CD4-positive, alpha-beta T cell (primary cell): ENCODE measurements at regions not wholly inside any gene's neighbourhood (a gene's known extent, or its start where the extent isn't known, plus 50 kb on each side); places are given as distances from the start of the nearest gene placed in this dataset.

Experiments used
- ATAC-seq: fragments of 200-7000 bp; cut with Tn5 transposase; one replicate; pipeline ENCODE4 v1.10.0; 2022; ENCODE audit warnings: mild to moderate bottlenecking; ENCODE audit not compliant: poor library complexity
- CTCF ChIA-PET: fragments of 350-600 bp; sonication (Branson Sonifier 250); formaldehyde crosslinking; loops from one replicate; lab custom pipeline; 2021; ENCODE audit warnings: antibody characterized with exemption, inconsistent platforms; lab: Charles Lee
- POLR2A ChIA-PET: fragments of 350-600 bp; sonication (Branson Sonifier 250); formaldehyde crosslinking; loops from one replicate; lab custom pipeline; 2021; ENCODE audit warnings: antibody characterized with exemption, inconsistent platforms; lab: Charles Lee
- DNase-seq, 14 experiments: peaks; one replicate each; pipeline ENCODE4 v3.0.0-alpha.2; 2013 to 2020; ENCODE audit warnings: mixed read lengths in 2 of 14
- H3K27ac ChIP-seq, 2 donors: one replicate each; pipeline versions ENCODE4 v1.5.1 to v1.7.0; 2013; ENCODE audit warnings: low read length in 2 of 2, low read depth in 1 of 2, mild to moderate bottlenecking in 1 of 2
- H3K27me3 ChIP-seq, 2 experiments: 1 replicate in 1 of 2; 2 replicates in 1 of 2; pipeline versions ENCODE4 v1.6.1 to v1.7.0; 2013; ENCODE audit warnings: low read length in 2 of 2, control low read depth in 1 of 2, mild to moderate bottlenecking in 1 of 2, moderate library complexity in 1 of 2; ENCODE audit not compliant: insufficient read depth in 2 of 2, control insufficient read depth in 1 of 2
- H3K36me3 ChIP-seq: one replicate; pipeline ENCODE4 v1.6.1; 2013; ENCODE audit warnings: low read length, control low read depth; ENCODE audit not compliant: insufficient read depth
- H3K4me1 ChIP-seq: one replicate; pipeline ENCODE4 v1.6.1; 2013; ENCODE audit warnings: low read length, control low read depth; ENCODE audit not compliant: insufficient read depth
- H3K4me3 ChIP-seq: one replicate; pipeline ENCODE4 v1.5.1; 2013; ENCODE audit warnings: mild to moderate bottlenecking, low read length, moderate library complexity
- H3K9me3 ChIP-seq, 2 experiments: 1 replicate in 1 of 2; 2 replicates in 1 of 2; pipeline versions ENCODE4 v1.6.1 to v1.7.0; 2013; ENCODE audit warnings: low read length in 2 of 2, mild to moderate bottlenecking in 2 of 2, control low read depth in 1 of 2, moderate library complexity in 1 of 2; ENCODE audit not compliant: control insufficient read depth in 1 of 2, insufficient read depth in 1 of 2
- H3K27ac Mint-ChIP-seq: one replicate; pipeline ENCODE4 v1.8.0; 2020; ENCODE audit warnings: mixed read lengths
- H3K27me3 Mint-ChIP-seq: one replicate; pipeline ENCODE4 v1.8.0; 2021; ENCODE audit warnings: mixed read lengths
- H3K36me3 Mint-ChIP-seq: one replicate; pipeline ENCODE4 v1.8.0; 2021; ENCODE audit warnings: low read depth, mixed read lengths
- H3K4me1 Mint-ChIP-seq: one replicate; pipeline ENCODE4 v1.8.0; 2021; ENCODE audit warnings: low read depth, mixed read lengths
- H3K4me3 Mint-ChIP-seq: one replicate; pipeline ENCODE4 v1.8.0; 2020; ENCODE audit warnings: mild to moderate bottlenecking, mixed read lengths
- H3K9me3 Mint-ChIP-seq: one replicate; pipeline ENCODE4 v1.8.0; 2020; ENCODE audit warnings: mixed read lengths
- CTCF ChIP-seq: fragments of 200-600 bp; IDR thresholded peaks from one replicate; pipeline ENCODE4 v1.8.0; 2022; ENCODE audit warnings: antibody characterized with exemption, mild to moderate bottlenecking
- intact Hi-C, 2 experiments: fragments of 100-400 bp; cut with DNase I in 1 of 2; cut with micrococcal nuclease in 1 of 2; formaldehyde crosslinking; loops; one replicate each; pipeline versions ENCODE4 v1.15.1 to v1.9.0; 2023 to 2025; cut with DNase I, micrococcal nuclease

DNA sequence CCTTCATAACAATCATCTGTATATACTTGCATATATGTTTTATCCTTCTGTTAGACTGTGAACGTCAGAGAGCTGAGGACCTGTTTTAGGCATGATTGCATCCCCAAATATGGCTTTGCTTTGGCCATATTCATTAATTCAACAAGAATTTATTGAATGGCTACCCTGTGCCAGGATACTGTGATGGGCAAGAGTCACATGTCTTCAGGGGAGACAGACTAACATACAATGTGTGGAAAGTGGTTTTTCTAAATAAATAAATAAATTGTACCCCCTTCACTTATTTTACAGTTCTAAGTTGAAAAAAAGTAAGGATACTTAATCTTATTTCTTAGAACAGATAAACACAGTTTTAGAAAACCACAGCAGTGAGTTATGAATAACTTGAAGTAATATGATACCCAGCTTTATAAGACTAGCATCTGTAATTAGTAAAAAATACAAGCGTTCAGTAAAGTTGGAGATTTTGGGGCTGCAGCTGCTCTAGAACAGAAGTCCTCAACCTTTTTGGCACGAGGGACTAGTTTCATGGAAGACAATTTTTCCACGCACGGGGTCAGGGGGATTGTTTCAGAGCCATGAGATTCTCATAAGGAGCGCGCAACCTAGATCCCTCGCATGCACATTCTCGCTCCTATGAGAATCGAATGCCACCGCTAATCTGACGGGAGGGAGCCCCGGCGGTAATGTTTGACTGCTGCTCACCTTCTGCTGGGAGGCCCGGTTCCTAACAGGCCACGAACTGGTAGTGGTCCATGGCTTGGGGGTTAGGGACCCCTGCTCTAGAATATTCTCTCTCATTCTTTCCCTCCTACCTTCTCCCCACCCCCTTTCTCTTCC is 89.4 kb upstream of the MTPN start:
- H3K4me3 Mint-ChIP-seq, result no peak overlapping the region
- no peaks in the 10 kb centered on the region for H3K9me3 Mint-ChIP-seq
- DNase-seq (no peak), ATAC-seq (no peak)
- H3K36me3 Mint-ChIP-seq, result no peaks in the 10 kb centered on the region
- Histone ChIP-seq H3K36me3 (no peaks in the 10 kb centered on the region), H3K9me3 (no peaks in the 10 kb centered on the region), H3K27ac (no peak overlapping the region), H3K4me3 (no peak overlapping the region), H3K27me3 (no peaks in the 10 kb centered on the region), H3K4me1 (no peaks in the 10 kb centered on the region)
- TF ChIP-seq CTCF, result no peak
- CTCF ChIA-PET, result no interaction called here
- POLR2A ChIA-PET, result no interaction called here
- intact Hi-C loops, result no loop called here
- no peaks in the 10 kb centered on the region for H3K27me3 Mint-ChIP-seq
- H3K4me1 Mint-ChIP-seq, result no peaks in the 10 kb centered on the region
- no peak overlapping the region for H3K27ac Mint-ChIP-seq

DNA sequence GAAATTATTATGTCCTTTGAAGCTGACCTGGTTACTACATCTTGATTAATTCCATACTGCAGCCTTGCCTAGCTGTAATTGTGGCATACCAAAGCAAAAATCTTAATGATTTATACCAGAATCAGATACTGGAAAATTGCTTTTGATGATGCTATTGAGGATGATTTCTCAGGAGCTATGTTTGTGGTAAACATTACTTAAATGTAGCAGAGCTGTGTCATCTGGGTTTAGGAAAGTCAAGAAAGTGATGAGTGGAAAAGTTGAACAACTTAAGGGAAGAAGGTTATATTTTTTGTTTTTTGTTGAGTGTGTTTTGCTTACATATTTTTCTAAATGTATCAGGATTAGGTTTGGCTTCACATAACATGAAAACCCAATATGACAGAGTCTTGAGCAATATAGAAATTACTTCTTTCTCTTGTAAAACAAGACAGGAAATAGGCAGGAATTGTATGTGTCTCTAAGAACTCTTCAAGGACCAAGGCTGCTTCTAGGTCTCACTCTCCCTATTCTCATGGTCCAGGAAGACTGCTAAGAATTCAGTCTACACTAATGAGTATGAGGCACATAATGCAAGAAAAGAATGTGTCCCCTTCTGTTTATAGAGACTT is 87.6 kb upstream of the MTPN start:
- Histone ChIP-seq H3K27ac (no peak overlapping the region), H3K36me3 (no peaks in the 10 kb centered on the region), H3K9me3 (no peaks in the 10 kb centered on the region), H3K27me3 (no peaks in the 10 kb centered on the region), H3K4me3 (no peak overlapping the region), H3K4me1 (no peaks in the 10 kb centered on the region)
- Mint-ChIP-seq H3K9me3 (no peaks in the 10 kb centered on the region), H3K4me3 (no peak overlapping the region), H3K4me1 (no peaks in the 10 kb centered on the region), H3K27ac (no peak overlapping the region), H3K36me3 (no peaks in the 10 kb centered on the region), H3K27me3 (no peaks in the 10 kb centered on the region)
- ATAC-seq (no peak), DNase-seq (no peak)
- no peak for TF ChIP-seq CTCF
- CTCF ChIA-PET, result interaction anchor here (0.6 kb wide), 1 partner anchor 149 kb away, joined by 3 read pairs; no protein-coding TSS in a partner anchor
- intact Hi-C loops, result no loop called here
- POLR2A ChIA-PET, result no interaction called here

DNA sequence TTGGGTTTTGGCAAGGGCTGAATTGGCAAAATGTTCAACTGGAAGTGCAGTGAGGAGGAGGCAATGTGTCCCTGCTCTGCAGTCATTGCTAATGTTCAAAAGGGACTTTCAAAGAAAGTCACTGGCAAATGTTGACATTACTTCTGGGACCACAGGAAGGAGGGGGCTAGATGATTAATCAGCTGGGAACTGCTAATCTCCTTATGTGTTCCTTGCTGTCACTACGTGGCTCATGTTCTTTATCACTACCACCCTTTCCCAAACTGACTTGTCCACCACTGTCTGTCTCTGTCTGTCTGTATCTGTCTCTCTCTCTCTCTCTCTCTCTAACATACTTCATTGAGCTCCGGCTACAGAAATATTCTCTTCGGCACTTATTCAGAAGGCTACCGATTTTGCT is 86.9 kb upstream of the MTPN start:
- Histone ChIP-seq H3K27ac (no peak overlapping the region), H3K27me3 (no peaks in the 10 kb centered on the region), H3K4me3 (no peak overlapping the region), H3K4me1 (no peaks in the 10 kb centered on the region), H3K9me3 (no peaks in the 10 kb centered on the region), H3K36me3 (no peaks in the 10 kb centered on the region)
- ChIA-PET POLR2A (no interaction called here), CTCF (no interaction called here)
- DNase-seq (no peak), ATAC-seq (no peak)
- no peaks in the 10 kb centered on the region for H3K36me3 Mint-ChIP-seq
- H3K4me3 Mint-ChIP-seq, result no peak overlapping the region
- H3K27ac Mint-ChIP-seq, result no peak overlapping the region
- no peak for TF ChIP-seq CTCF
- H3K4me1 Mint-ChIP-seq, result no peaks in the 10 kb centered on the region
- intact Hi-C loops, result no loop called here
- no peaks in the 10 kb centered on the region for H3K27me3 Mint-ChIP-seq
- H3K9me3 Mint-ChIP-seq, result no peaks in the 10 kb centered on the region
